Peyer's patch (tissue), 4 donors: ENCODE measurements at regions not wholly inside any gene's neighbourhood (a gene's known extent, or its start where the extent isn't known, plus 50 kb on each side); places are given as distances from the start of the nearest gene placed in this dataset.

Source experiments
- DNase-seq, 3 donors: peaks; one replicate each; pipeline ENCODE4 v3.0.0-alpha.2; 2017 to 2019
- H3K27ac ChIP-seq, 4 donors: fragments of 200-600 bp; sonication (generic); one replicate each; pipeline ENCODE4 v1.5.1; 2016 to 2019
- H3K27me3 ChIP-seq, 2 donors: fragments of 200-600 bp; sonication (generic); one replicate each; pipeline ENCODE4 v1.5.1; 2019
- H3K36me3 ChIP-seq, 3 donors: fragments of 200-600 bp; sonication (generic); one replicate each; pipeline ENCODE4 v1.5.1; 2016 to 2019
- H3K4me1 ChIP-seq, 4 donors: fragments of 200-600 bp; sonication (generic); one replicate each; pipeline ENCODE4 v1.5.1; 2016 to 2019
- H3K4me3 ChIP-seq, 4 donors: fragments of 200-600 bp; sonication (generic); 1 replicate in 3 of 4; 2 replicates in 1 of 4; pipeline ENCODE4 v1.5.1; 2016 to 2019; ENCODE audit warnings: mild to moderate bottlenecking in 1 of 4
- H3K9me3 ChIP-seq, 4 donors: fragments of 200-600 bp; sonication (generic); one replicate each; pipeline ENCODE4 v1.5.1; 2016 to 2019; ENCODE audit warnings: mild to moderate bottlenecking in 1 of 4
- POLR2A ChIP-seq, 2 donors: fragments of 450-650 bp; IDR thresholded peaks; one replicate each; pipeline ENCODE4 v1.5.1; 2017; ENCODE audit warnings: antibody characterized with exemption in 2 of 2, mild to moderate bottlenecking in 2 of 2, moderate library complexity in 2 of 2
- TF ChIP-seq, protein P1 (sequence below), 6 experiments: fragments of 450-650 bp in 4 of 6; fragments of 200-600 bp in 2 of 6; sonication (generic) in 1 of 6; IDR thresholded peaks; one replicate each; pipeline ENCODE4 v1.5.1; 2017 to 2019; ENCODE audit warnings: antibody characterized with exemption in 6 of 6, mild to moderate bottlenecking in 3 of 6, moderate library complexity in 1 of 6

DNA sequence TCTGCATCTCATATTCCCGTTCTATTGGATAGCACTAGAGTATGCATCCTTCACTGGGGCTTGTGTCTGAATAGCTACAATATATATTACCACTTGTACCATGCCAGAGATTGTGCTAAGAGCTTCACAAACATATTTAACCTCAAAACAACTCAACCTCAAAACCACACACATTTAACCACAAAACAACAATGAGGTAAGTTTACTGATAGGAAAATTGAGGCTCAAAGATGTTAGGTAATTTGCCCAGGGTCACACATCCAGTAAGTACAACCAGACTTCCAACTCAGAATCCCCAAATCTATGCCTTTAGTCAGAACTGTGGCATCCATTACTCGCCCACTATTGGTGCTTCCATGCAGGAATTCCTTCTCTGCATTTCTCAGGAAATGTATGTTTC, 220.0 kb downstream of the FAM43A start:
- peaks cover 0 to 4% (median 0%) of the 10 kb centered on the region in 4 donors for H3K4me1 ChIP-seq
- no peak for DNase-seq
- H3K9me3 ChIP-seq, result no peaks in the 10 kb centered on the region
- no peak overlapping the region for H3K27ac ChIP-seq
- H3K4me3 ChIP-seq, result no peak overlapping the region
- H3K27me3 ChIP-seq, result no peaks in the 10 kb centered on the region
- H3K36me3 ChIP-seq, result no peaks in the 10 kb centered on the region
- TF ChIP-seq, protein P1, sequence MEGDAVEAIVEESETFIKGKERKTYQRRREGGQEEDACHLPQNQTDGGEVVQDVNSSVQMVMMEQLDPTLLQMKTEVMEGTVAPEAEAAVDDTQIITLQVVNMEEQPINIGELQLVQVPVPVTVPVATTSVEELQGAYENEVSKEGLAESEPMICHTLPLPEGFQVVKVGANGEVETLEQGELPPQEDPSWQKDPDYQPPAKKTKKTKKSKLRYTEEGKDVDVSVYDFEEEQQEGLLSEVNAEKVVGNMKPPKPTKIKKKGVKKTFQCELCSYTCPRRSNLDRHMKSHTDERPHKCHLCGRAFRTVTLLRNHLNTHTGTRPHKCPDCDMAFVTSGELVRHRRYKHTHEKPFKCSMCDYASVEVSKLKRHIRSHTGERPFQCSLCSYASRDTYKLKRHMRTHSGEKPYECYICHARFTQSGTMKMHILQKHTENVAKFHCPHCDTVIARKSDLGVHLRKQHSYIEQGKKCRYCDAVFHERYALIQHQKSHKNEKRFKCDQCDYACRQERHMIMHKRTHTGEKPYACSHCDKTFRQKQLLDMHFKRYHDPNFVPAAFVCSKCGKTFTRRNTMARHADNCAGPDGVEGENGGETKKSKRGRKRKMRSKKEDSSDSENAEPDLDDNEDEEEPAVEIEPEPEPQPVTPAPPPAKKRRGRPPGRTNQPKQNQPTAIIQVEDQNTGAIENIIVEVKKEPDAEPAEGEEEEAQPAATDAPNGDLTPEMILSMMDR (IDR thresholded peaks at IDR 0.05), result no peak
- TF ChIP-seq POLR2A (IDR thresholded peaks at IDR 0.05), result no peak

GRCh38 chr3:194906229-194906629, 220.5 kb downstream of the FAM43A start:
- Histone ChIP-seq H3K9me3 (no peaks in the 10 kb centered on the region), H3K4me3 (no peak overlapping the region), H3K4me1 (peaks cover 0 to 4% (median 0%) of the 10 kb centered on the region in 4 donors), H3K27ac (no peak overlapping the region), H3K36me3 (no peaks in the 10 kb centered on the region), H3K27me3 (no peaks in the 10 kb centered on the region)
- DNase-seq, result no peak
- TF ChIP-seq, protein P1 (IDR thresholded peaks at IDR 0.05), result no peak
- TF ChIP-seq POLR2A (IDR thresholded peaks at IDR 0.05), result no peak

DNA sequence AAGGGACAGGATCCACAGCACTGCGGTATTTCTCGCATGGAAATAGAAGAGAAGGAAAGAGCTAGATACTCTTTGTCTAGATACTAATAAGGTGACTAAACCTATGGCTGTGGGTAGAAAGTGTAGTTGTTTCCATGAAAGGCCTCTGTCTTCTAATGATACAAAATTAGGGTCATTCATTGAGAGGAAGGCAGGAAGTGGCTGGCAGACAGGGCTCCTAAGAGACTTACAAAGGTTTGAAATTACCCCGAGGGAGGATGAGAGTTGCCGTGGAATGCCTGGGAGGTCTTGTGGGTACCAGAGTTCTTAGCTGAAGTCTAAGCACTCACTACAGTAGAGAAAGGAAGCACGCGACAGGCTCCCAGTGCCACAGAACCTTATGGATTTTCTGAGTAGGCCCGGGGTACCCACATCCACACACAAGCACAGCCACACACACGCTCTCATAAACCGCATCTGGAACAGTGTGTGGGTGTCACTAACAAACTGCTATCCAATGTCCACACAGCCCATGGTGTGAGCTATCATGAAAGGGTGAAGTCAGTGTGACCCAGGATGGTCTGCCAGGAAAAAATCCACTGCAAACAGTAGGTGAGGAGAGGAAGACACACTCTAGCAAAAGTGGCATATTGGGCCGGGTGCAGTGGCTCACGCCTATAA, 221.4 kb downstream of the FAM43A start:
- H3K27ac ChIP-seq, result no peak overlapping the region
- no peaks in the 10 kb centered on the region for H3K9me3 ChIP-seq
- no peaks in the 10 kb centered on the region for H3K36me3 ChIP-seq
- peaks cover 0 to 4% (median 0%) of the 10 kb centered on the region in 4 donors for H3K4me1 ChIP-seq
- TF ChIP-seq POLR2A (IDR thresholded peaks at IDR 0.05), result no peak
- TF ChIP-seq, protein P1 (IDR thresholded peaks at IDR 0.05), result no peak
- H3K27me3 ChIP-seq, result no peaks in the 10 kb centered on the region
- no peak for DNase-seq
- no peak overlapping the region for H3K4me3 ChIP-seq

- peaks cover 0 to 4% (median 0%) of the 10 kb centered on the region in 4 donors for H3K4me1 ChIP-seq
- no peak for DNase-seq
- H3K9me3 ChIP-seq, result no peaks in the 10 kb centered on the region
- H3K36me3 ChIP-seq, result no peaks in the 10 kb centered on the region
- H3K27me3 ChIP-seq, result no peaks in the 10 kb centered on the region
- H3K27ac ChIP-seq, result no peak overlapping the region
- H3K4me3 ChIP-seq, result no peak overlapping the region
- TF ChIP-seq, protein P1 (IDR thresholded peaks at IDR 0.05), result no peak
- TF ChIP-seq POLR2A (IDR thresholded peaks at IDR 0.05), result no peak
Observed at GRCh38 chr3:194907811-194908210, 222.1 kb downstream of the FAM43A start.

GRCh38 chr3:194908496-194908895, 222.8 kb downstream of the FAM43A start:
- DNase-seq, result peak in 2 of 3 donors; percentile 56 to 59
- Histone ChIP-seq H3K27ac (peak overlapping the region in 1 of 4 donors; percentile 48), H3K27me3 (no peaks in the 10 kb centered on the region), H3K9me3 (no peaks in the 10 kb centered on the region), H3K36me3 (no peaks in the 10 kb centered on the region), H3K4me1 (peaks cover 0 to 4% (median 0%) of the 10 kb centered on the region in 4 donors), H3K4me3 (no peak overlapping the region)
- TF ChIP-seq, protein P1 (IDR thresholded peaks at IDR 0.05), result no peak
- no peak for TF ChIP-seq POLR2A (IDR thresholded peaks at IDR 0.05)
